Stimulated activated CD4-positive, alpha-beta T cell treated with anti-CD3 and anti-CD28 coated beads, TNF-alpha, amount 100 ng/mL, for 24 hours (primary cell): ENCODE measurements at regions not wholly inside any gene's neighbourhood (a gene's known extent, or its start where the extent isn't known, plus 50 kb on each side); places are given as distances from the start of the nearest gene placed in this dataset.

ENCODE experiments used
- DNase-seq, 3 experiments: peaks; one replicate each; pipeline ENCODE4 v3.0.0-alpha.2; 2020; ENCODE audit warnings: low read depth in 3 of 3

DNA sequence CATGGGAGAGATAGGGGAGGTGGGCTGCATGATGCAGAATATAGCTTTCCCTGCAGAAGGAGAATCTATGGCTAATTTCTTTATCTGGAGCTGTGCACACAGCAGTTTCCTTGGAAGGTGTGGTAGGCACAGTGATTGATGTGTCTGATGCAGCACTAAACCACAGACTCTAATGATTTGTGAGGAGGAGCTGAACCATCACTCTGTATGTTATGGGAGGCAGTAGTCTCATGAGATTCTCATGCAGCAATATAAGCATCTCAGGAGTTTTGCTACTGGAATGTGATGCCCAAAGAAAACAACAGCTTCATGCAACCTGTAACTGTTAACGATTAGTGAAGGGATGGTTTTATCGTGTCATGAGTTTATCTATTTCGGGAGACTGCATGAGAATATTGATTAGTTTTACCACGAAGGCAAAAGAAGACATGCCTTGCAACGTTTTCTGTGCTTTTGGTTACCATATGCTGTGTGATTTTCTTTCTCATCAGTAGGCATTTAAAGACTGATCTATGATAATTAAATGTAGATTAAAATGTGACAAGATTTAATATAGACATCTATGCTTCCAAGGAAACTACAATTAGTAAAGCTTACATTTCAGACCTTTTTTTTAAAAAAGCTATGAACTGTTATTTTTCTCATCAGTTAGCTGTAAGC lies 286.8 kb downstream of the ARL6IP6 start:
- no peak for DNase-seq

DNA sequence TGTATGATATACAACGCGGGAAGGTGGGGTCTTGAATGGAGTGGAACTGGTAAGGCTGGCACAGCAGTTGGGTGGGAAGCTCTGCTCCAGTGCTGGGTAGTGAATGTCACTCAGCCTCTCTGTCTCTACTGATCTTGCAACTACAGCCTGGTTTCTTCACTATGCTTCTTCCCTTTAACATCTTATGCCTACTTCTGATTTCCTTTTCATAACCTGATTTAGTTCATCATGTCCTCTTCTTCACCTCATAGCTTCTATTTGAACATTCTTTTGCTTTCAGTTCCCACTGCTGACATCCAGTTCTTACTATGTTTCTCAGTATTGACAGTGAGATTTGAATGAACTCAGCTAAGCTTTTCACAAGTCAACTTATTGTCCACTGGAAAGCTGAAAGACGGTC lies 286.2 kb downstream of the ARL6IP6 start:
- DNase-seq: no peak

GRCh38 chr2:152974146-152974545 lies 255.7 kb downstream of the ARL6IP6 start:
- no peak for DNase-seq

DNA sequence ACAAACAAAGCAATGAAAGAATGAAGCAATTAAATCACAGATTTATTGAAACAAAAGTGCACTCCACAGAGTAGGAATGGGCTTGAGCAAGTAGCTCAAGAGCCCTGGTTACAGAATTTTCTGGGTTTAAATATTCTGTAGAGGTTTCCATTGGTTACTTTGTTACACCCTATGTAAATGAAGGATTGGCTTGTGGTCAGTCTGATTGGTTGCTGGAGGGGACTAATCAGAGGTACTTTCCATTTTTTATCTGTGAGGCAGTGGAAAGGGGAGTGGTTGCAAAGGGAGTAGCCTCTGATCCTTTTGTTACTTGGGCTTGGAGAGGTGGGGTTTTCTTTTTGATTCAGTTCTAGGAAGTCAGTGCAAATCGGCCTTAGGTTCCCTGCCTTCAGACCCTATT lies 253.3 kb downstream of the ARL6IP6 start:
- DNase-seq: no peak

DNA sequence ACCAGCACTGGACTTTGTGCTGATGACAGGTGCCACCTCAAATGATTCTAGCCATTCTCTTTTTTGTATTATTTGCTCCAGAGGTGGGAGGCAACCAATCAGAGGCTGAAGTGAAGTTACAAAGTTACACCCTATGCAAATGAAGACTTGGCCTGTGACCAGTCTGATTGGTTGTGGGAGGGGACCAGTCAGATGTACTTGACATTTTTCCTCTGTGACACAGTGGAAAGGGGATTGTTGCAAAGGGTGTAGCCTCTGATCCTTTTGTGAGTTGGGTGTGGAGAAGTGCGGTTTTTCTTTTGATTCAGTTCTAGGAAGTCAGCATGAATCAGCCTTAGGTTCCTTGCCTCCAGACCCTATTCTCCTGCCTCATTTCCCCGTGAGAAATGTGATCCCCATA lies 244.0 kb downstream of the ARL6IP6 start:
- no peak for DNase-seq

DNA sequence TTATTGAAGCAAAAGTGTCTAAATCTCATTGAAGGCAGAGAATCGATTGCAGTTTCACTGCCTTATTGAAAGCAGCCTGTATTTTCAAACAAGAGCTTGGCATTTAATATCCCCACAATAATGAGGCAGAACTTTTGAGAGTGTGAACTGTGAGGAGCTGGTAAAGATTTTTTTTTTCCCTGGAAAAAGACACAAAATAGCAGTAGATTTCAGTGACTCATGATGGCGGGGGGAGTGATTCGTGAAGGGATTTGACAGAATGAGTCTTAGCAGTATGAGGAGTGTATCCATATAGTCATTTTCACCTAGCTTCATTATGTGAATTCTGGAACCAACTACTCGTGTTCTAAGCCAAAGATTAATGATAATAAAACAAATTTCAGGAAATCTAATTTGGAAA lies 242.9 kb downstream of the ARL6IP6 start:
- DNase-seq: no peak

- DNase-seq: no peak
These were observed 231.7 kb downstream of the ARL6IP6 start for GRCh38 chr2:152950126-152950525.

GRCh38 chr2:152944099-152944498 lies 225.7 kb downstream of the ARL6IP6 start:
- no peak for DNase-seq

GRCh38 chr2:152942940-152943440 lies 224.6 kb downstream of the ARL6IP6 start:
- DNase-seq: no peak

DNA sequence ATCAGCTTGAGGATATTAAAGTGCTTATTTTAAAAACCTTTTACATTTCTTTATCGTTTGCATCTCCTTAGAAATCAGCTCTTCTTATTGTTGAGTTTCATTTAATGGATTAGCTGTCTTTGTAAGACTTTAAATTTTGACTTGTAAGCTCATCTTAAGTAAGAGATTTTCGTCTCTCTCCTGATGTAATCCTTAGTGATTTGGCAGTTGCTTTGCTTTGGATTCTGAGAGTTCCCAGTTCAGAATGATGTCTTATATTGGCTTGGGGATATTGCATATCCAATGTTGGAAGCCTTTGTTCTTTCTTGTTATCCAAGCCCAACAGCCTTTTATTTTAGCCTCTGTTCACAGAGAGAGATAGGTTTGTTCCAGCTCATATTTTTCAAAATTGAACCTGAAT lies 212.1 kb downstream of the ARL6IP6 start:
- no peak for DNase-seq

GRCh38 chr2:152929628-152930027 lies 211.2 kb downstream of the ARL6IP6 start:
- no peak for DNase-seq

DNA sequence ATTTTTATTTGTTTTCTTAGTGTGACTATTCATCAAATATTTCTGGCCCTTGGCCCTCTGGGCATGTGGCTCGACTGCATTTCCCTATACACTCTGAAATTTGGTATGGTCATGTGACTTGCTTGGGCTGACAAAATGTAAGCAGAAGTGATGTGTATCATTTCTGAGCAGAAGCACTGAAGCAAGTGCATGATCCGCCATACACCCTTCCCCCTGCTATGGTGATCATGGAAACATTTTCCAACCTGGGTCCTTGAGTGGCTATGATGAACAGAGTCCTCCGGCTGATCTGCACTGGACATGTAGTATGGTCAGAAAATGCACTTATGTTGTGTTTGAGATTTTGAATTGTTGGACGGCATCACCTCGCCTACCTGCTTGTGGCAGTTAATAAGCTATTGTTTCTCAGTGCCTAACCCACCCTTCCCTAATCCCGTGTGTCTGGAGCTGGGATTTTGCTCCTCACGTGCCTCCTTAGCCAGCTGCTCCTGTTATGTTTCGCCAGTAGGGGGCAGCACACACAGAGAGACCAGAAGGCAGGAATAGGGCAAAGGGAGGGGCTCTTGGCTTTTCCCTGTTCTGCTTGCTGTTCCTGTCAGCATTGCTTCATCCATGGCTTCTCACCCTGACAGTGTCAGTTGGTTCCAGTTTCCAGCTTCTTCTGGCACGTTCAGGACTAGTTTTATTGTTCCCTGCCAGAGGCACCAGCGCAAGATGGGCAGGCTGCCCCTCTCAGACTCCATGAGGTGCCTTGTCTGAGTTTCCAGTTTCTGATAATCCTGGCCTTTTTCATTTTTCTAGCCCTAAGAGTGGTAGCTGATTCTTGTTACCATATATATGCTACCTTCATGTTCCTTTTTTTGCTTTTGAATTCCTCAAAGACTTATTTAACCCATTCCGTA lies 207.4 kb downstream of the ARL6IP6 start:
- DNase-seq: peak in 2 of 3 experiments; percentile 1 to 33

DNA sequence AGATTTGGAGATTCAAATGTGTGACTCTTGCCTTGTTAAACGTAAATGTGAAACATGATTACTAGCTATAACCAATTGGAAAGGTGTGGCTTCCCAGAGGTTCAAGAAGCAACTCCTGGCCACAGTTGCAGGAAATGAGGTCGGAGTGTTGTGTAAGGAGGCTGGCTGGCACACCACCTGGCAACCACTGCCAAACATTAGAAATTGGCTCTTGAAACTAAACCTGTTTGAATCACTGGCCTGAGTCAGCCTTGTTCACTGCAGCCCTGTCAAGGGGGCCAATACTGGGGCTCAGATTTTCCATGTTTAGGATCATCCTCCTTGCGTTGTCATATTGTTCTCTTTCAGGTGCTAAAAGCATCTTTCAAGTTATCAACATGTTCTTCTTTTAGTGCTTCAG lies 206.3 kb downstream of the ARL6IP6 start:
- no peak for DNase-seq

- no peak for DNase-seq
These were observed 205.8 kb downstream of the ARL6IP6 start for GRCh38 chr2:152924219-152924618.

- no peak for DNase-seq
These were observed 202.4 kb downstream of the ARL6IP6 start for GRCh38 chr2:152920846-152921245.

DNA sequence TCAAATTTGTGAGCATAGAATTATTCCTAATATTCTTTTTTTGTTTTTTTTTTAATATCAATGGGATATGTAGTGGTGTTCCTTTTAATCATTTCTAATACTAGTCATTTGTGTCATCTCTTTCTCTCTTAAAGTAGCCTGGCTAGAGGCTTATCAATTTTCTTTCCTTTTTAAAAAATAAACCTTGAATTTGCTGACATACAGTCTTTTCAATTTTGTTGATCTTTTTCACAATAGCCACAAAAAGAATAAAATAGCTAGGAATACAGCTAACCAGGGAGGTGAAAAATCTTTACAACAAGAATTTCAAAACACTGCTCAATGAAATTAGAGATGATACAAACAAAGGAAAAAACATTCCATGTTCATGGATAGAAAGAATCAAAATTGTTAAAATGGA lies 192.6 kb downstream of the ARL6IP6 start:
- no peak for DNase-seq

DNA sequence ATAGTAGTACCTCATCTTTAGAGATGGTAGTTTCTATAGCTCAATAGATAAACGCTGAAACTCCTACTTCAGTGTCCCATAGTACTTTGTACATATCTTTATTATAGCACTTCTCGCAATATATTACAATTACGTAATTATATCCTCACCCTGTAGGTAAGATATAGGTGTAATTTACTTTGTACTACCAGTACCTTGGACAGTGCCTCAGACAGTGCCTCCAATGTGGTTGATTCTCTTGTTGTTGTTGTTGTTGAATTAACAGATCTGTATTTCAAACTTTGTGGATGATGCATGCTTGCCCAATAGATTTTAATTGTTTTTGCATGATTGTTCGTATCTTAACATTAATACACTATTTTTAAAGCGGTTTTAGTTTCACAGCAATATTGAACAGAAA lies 188.6 kb downstream of the ARL6IP6 start:
- DNase-seq: no peak

DNA sequence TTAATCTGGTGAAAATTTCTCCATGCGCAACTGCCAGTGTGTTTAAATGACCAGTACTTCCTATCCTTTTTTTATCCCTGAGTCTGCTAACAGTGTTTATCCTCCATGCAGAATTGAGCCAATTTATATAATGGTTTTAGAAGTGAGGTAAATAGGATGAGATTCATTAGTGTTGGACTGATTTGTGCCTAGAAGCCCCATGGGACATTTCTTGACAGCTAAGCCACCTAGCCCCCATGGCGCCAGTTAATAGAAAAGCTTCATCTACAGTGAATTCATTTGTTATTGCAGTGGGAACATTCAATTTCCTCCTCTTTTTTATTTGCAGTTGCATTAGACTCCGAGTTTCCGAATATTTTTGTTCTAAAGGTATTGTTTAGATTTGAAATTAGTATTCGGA lies 175.6 kb downstream of the ARL6IP6 start:
- no peak for DNase-seq

DNA sequence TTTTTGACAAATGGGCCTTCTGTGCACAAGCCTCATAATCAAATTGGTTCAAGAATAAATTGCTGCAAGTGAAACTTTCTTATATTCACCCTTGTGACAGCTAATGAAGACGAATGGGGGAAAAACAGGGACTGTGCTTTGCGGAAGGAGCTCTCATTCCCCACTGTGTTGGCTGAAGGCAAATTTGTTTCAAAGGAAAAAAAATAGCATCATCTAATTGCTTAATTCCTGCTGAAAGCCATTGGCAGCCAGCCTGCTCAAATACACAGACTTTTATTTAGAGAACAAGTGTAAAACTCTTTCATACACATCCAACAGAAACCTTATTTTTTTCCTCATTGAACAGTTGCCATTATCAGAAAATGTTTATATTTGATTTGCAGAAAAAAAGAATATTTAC lies 172.3 kb downstream of the ARL6IP6 start:
- no peak for DNase-seq

DNA sequence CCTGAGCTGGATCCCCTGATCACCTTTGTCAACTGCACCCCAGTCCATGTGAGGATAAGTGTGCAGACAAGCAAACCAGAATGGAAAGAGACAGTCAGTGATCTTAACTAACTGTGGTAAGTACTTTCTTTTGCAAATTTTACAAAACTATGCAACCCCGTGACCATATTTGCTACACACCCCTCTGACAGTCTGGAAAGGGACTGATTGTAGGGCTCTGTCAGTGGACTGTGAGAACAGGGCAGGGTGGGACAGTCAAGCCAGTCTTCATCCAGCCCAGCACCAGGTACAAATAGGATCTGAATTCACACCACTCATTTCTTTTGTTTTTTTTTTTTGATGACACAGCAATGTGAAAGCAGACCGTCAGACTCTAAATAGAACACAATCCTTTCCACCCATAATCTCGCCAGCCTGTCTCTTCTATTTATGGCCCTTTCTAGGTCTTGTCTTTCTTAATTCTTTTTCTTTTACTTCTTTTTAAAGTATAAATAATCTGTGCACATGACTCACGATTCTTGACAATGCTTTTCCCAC lies 165.6 kb downstream of the ARL6IP6 start:
- DNase-seq: no peak

DNA sequence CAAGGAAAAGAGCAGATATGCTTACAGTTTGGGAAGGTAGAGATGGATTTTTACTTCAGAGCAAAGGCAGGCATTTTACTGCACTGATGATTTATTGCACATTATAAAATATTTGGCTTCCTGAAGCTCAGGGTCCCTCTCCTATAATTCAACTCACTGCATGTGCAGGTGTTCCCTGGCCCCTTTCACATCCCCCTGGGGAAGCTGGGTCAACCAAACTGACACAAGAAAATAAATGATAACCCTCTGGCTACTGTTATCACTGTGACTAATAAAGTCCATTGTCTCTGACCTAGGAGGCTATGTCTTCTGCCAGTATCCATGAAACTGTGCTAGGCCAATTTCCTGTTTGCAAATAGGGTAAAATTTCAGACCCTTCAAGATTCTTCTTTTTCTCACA lies 163.1 kb downstream of the ARL6IP6 start:
- no peak for DNase-seq

GRCh38 chr2:152879275-152879674 lies 160.9 kb downstream of the ARL6IP6 start:
- DNase-seq: no peak
